Activated CD8-positive, alpha-beta memory T cell treated with anti-CD3 and anti-CD28 coated beads, Interleukin-2, amount 10 ng/mL, durations not matched to agents 7 days and 5 days (primary cell): ENCODE measurements at regions not wholly inside any gene's neighbourhood (a gene's known extent, or its start where the extent isn't known, plus 50 kb on each side); places are given as distances from the start of the nearest gene placed in this dataset.
"Not testable (repeated sequence)": the region's sequence is repeated elsewhere in the genome, so short reads cannot be mapped to it uniquely, and the experiment has no call there.

Experiments
- ATAC-seq: fragments of 150-1000 bp; cut with Tn5 transposase; one replicate; pipeline ENCODE4 v1.10.0; 2021; ENCODE audit warnings: moderate library complexity
- CTCF ChIA-PET: fragments of 350-600 bp; sonication (Branson Sonifier 250); formaldehyde crosslinking; loops from one replicate; lab custom pipeline; 2021; ENCODE audit warnings: antibody characterized with exemption; lab: Charles Lee
- DNase-seq: peaks from one replicate; pipeline ENCODE4 v3.0.0-alpha.2; 2020
- H3K27ac Mint-ChIP-seq: one replicate; pipeline ENCODE4 v1.8.0; 2021; ENCODE audit warnings: mild to moderate bottlenecking, mixed read lengths
- H3K27me3 Mint-ChIP-seq: one replicate; pipeline ENCODE4 v1.8.0; 2021; ENCODE audit warnings: mixed read lengths
- H3K36me3 Mint-ChIP-seq: one replicate; pipeline ENCODE4 v1.8.0; 2021; ENCODE audit warnings: mild to moderate bottlenecking, mixed read lengths
- H3K4me1 Mint-ChIP-seq: one replicate; pipeline ENCODE4 v1.8.0; 2021; ENCODE audit warnings: mixed read lengths
- H3K4me3 Mint-ChIP-seq: one replicate; pipeline ENCODE4 v1.8.0; 2021; ENCODE audit warnings: mild to moderate bottlenecking, moderate library complexity, mixed read lengths
- H3K9me3 Mint-ChIP-seq: one replicate; pipeline ENCODE4 v1.8.0; 2022; ENCODE audit warnings: low read depth, mixed read lengths

- H3K4me1 Mint-ChIP-seq = no peaks in the 10 kb centered on the region
- H3K4me3 Mint-ChIP-seq = no peak overlapping the region
- CTCF ChIA-PET = no interaction called here
- H3K36me3 Mint-ChIP-seq = no peaks in the 10 kb centered on the region
- ATAC-seq (no peak), DNase-seq (no peak)
- H3K27ac Mint-ChIP-seq = no peak overlapping the region
- no peaks in the 10 kb centered on the region for H3K9me3 Mint-ChIP-seq
- H3K27me3 Mint-ChIP-seq = no peaks in the 10 kb centered on the region
Measured at GRCh38 chr11:42773729-42774128, 538.1 kb upstream of the API5 start.

- H3K9me3 Mint-ChIP-seq = peaks cover 2% of the 10 kb centered on the region
- H3K27me3 Mint-ChIP-seq = no peaks in the 10 kb centered on the region
- ATAC-seq (no peak), DNase-seq (no peak)
- H3K36me3 Mint-ChIP-seq = no peaks in the 10 kb centered on the region
- H3K4me1 Mint-ChIP-seq = no peaks in the 10 kb centered on the region
- H3K4me3 Mint-ChIP-seq = no peak overlapping the region
- no peak overlapping the region for H3K27ac Mint-ChIP-seq
- CTCF ChIA-PET = no interaction called here
Measured at GRCh38 chr11:42774567-42774966, 537.2 kb upstream of the API5 start.

DNA sequence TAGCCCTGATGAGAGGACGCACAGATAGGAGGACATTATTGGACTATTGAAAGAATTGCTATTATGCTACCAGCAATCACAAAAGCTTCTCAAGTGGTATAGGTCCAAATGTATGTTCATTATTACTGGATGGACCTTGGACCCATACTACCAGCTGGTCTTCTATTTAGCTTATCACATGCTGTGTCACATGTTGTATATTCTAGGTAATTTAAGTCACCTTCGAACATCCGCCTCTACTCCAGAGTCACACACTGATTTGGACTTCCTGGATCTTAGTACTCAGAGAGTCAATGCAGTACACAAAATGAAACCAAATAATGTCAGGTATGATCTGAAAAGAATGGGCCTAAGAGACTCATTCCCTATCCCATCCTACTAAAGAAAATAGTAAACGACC is 534.0 kb upstream of the API5 start:
- ATAC-seq (no peak), DNase-seq (no peak)
- Mint-ChIP-seq H3K27me3 (no peaks in the 10 kb centered on the region), H3K36me3 (no peaks in the 10 kb centered on the region), H3K27ac (no peak overlapping the region), H3K9me3 (peaks cover 6% of the 10 kb centered on the region), H3K4me3 (no peak overlapping the region), H3K4me1 (no peaks in the 10 kb centered on the region)
- CTCF ChIA-PET = no interaction called here

GRCh38 chr11:42778193-42778592 is 533.6 kb upstream of the API5 start:
- CTCF ChIA-PET = no interaction called here
- Mint-ChIP-seq H3K27ac (no peak overlapping the region), H3K4me1 (no peaks in the 10 kb centered on the region), H3K4me3 (no peak overlapping the region), H3K27me3 (no peaks in the 10 kb centered on the region), H3K9me3 (peaks cover 6% of the 10 kb centered on the region), H3K36me3 (no peaks in the 10 kb centered on the region)
- no peak for DNase-seq
- ATAC-seq = no peak

DNA sequence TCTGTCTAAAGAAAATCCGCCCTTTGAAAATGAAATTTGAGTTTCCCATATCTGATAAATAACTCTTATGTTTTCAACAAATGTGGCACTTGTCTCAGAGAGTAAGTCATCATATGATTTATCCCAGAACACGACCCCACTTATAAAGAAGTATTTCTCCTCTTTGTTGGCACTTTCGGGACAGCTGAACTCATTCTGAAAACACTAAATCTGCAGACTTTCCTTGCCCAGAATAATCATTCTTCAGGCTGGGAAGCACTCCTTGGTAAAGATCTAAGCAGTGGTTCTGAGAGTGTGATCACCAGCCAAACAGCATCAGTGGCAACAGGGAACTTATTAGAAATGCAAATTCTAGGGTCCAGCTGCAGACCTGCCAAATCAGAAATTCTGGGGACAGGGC is 532.2 kb upstream of the API5 start:
- H3K4me3 Mint-ChIP-seq = no peak overlapping the region
- H3K36me3 Mint-ChIP-seq = no peaks in the 10 kb centered on the region
- H3K9me3 Mint-ChIP-seq = peaks cover 6% of the 10 kb centered on the region
- DNase-seq (no peak), ATAC-seq (no peak)
- CTCF ChIA-PET = no interaction called here
- H3K4me1 Mint-ChIP-seq = no peaks in the 10 kb centered on the region
- no peak overlapping the region for H3K27ac Mint-ChIP-seq
- H3K27me3 Mint-ChIP-seq = no peaks in the 10 kb centered on the region

GRCh38 chr11:42786981-42787380 is 524.8 kb upstream of the API5 start:
- DNase-seq (no peak), ATAC-seq (no peak)
- Mint-ChIP-seq H3K4me1 (no peaks in the 10 kb centered on the region), H3K4me3 (no peak overlapping the region), H3K9me3 (peaks cover 2% of the 10 kb centered on the region), H3K36me3 (no peaks in the 10 kb centered on the region), H3K27ac (no peak overlapping the region), H3K27me3 (no peaks in the 10 kb centered on the region)
- CTCF ChIA-PET = no interaction called here

DNA sequence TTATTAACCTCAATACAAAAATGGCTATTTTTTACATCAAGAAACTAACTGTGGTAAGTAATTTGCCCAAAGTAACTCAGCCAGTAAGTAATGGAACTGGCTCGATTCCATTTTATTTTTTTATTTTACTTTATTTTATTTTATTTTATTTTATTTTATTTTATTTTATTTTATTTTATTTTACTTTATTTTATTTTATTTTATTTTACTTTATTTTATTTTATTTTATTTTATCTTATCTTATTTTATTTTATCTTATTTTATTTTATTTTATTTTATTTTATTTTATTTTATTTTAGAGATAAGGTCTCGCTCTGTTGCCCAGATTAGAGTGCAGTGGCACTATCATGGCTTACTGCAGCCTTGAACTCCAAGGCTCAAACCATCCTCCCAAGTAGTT is 516.3 kb upstream of the API5 start:
- DNase-seq, H3K9me3 Mint-ChIP-seq, CTCF ChIA-PET, H3K4me1 Mint-ChIP-seq, H3K27ac Mint-ChIP-seq, ATAC-seq, H3K27me3 Mint-ChIP-seq, H3K4me3 Mint-ChIP-seq, H3K36me3 Mint-ChIP-seq: not testable (repeated sequence)

DNA sequence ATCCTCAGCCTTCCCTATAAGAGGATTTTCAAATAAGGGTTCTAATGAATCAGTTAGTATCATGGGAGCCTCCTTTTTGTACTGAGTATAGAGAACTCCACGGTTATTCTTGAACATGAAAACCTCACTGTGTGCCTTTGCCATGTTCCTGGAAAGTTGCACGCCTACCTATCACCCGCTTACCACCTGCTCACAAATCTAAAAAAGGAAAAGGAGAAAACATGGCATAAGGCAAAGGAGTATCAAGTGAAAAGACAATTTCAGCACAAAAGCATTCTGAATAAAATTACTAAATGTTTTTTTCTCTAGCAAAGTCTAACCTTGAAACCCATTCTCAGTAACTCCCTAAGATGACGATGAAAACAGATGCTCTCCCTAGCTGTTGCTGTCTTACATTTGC is 511.8 kb upstream of the API5 start:
- DNase-seq = no peak
- Mint-ChIP-seq H3K27me3 (no peaks in the 10 kb centered on the region), H3K27ac (no peak overlapping the region), H3K4me1 (no peaks in the 10 kb centered on the region), H3K36me3 (no peaks in the 10 kb centered on the region), H3K4me3 (no peak overlapping the region), H3K9me3 (peaks cover 3% of the 10 kb centered on the region)
- CTCF ChIA-PET = no interaction called here
- no peak for ATAC-seq

DNA sequence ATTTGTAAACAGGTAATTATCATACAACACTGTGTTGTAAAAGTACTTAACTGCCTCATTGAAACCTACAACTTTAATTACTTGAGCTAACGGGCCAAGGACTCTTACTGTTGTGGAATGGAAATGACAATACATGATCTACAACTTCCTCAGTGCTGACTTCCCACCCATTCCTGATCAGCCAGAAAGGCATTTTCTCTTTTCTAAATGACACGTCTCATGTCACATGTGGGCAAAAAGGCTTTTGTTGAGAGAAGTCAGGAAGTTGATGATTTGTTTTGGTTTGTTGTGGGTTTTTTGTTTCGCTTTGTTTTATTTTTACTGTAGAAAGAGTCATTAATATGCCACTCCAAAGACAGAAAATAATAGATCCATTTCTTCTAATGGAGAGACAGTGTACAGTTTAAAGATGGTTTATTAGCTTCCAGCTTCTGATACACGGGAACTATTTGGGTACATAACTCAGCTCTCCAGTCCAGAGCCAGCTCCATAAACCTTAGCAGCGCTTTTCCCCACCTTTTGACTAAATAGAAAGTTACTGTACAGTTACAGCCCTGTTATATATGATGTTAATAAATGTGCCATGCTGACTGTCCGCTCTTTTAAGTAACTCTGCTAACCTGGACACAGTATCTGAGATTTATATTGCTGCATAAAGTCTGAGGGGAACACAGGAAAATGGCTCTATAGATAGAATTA is 509.4 kb upstream of the API5 start:
- CTCF ChIA-PET = no interaction called here
- no peaks in the 10 kb centered on the region for H3K27me3 Mint-ChIP-seq
- no peak for ATAC-seq
- H3K4me3 Mint-ChIP-seq = no peak overlapping the region
- H3K9me3 Mint-ChIP-seq = no peaks in the 10 kb centered on the region
- H3K4me1 Mint-ChIP-seq = no peaks in the 10 kb centered on the region
- H3K27ac Mint-ChIP-seq = no peak overlapping the region
- no peak for DNase-seq
- H3K36me3 Mint-ChIP-seq = no peaks in the 10 kb centered on the region

DNA sequence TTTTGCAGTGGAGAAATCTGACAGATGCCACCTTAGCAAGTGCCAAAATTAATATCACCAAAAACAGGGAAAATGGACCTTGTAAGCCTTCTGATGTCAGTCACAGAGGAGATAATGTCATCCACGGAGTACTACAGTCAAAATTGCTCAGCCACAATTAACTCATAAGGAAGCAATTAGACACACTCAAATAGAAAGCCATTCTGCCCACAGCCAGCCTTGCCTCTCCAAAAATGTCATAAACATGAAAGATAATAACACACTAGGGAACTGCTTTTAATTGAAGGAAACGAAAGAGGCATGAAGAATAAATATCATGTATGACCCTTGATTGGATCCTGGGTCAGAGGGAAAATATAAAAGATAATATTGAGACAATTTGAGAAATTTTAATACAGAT is 505.6 kb upstream of the API5 start:
- ATAC-seq (no peak), DNase-seq (no peak)
- H3K27ac Mint-ChIP-seq = no peak overlapping the region
- no peaks in the 10 kb centered on the region for H3K36me3 Mint-ChIP-seq
- H3K27me3 Mint-ChIP-seq = no peaks in the 10 kb centered on the region
- CTCF ChIA-PET = no interaction called here
- peaks cover 2% of the 10 kb centered on the region for H3K9me3 Mint-ChIP-seq
- H3K4me3 Mint-ChIP-seq = no peak overlapping the region
- no peaks in the 10 kb centered on the region for H3K4me1 Mint-ChIP-seq

- Mint-ChIP-seq H3K4me1 (no peaks in the 10 kb centered on the region), H3K27me3 (no peaks in the 10 kb centered on the region), H3K36me3 (no peaks in the 10 kb centered on the region), H3K4me3 (no peak overlapping the region), H3K27ac (no peak overlapping the region), H3K9me3 (peaks cover 6% of the 10 kb centered on the region)
- DNase-seq (no peak), ATAC-seq (no peak)
- CTCF ChIA-PET = no interaction called here
Measured at GRCh38 chr11:42812361-42812760, 499.4 kb upstream of the API5 start.

DNA sequence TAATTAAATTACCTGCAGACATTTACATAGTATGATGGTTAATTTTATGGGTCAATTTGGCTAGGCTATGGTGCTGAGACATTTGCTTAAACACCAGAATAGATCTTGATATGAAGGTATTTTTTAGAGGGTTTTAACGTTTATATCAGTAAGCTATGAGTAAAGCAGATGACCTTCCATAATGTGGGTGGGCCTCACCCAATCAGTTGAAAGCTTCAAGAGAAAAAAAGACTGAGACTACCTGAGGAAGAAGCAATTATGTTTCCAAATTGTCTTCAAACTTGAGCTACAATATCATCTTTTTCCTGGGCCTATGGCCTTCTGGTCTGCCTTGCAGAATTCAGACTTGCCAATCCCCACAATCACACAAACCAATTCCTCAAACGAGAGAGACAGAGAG is 498.8 kb upstream of the API5 start:
- H3K4me3 Mint-ChIP-seq = no peak overlapping the region
- ATAC-seq (no peak), DNase-seq (no peak)
- H3K27ac Mint-ChIP-seq = no peak overlapping the region
- no peaks in the 10 kb centered on the region for H3K4me1 Mint-ChIP-seq
- no peaks in the 10 kb centered on the region for H3K27me3 Mint-ChIP-seq
- CTCF ChIA-PET = no interaction called here
- peaks cover 6% of the 10 kb centered on the region for H3K9me3 Mint-ChIP-seq
- H3K36me3 Mint-ChIP-seq = no peaks in the 10 kb centered on the region

- Mint-ChIP-seq H3K27ac (no peak overlapping the region), H3K9me3 (peaks cover 5% of the 10 kb centered on the region), H3K27me3 (no peaks in the 10 kb centered on the region), H3K4me1 (no peaks in the 10 kb centered on the region), H3K4me3 (no peak overlapping the region), H3K36me3 (no peaks in the 10 kb centered on the region)
- ATAC-seq (no peak), DNase-seq (no peak)
- CTCF ChIA-PET = no interaction called here
Measured at GRCh38 chr11:42816471-42816870, 495.3 kb upstream of the API5 start.

DNA sequence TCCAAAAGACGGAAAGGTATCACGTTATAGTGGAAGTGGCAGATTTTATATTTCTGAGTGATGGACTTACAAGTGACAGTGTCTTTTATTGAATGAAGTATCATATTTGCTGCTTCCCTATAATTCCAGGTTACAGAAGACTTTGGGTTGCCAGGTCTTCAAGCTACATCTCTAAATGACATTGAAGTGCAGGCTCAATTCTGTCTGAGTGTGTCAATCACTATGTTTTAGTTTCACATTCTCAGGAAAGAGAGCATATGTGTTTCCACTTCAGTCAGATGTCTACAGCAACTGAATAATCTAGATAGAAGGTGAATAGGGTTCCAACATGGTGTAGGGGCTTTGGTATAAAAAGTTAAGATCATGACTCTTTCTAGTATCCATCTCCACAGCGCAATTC is 492.7 kb upstream of the API5 start:
- CTCF ChIA-PET = no interaction called here
- H3K9me3 Mint-ChIP-seq = peaks cover 5% of the 10 kb centered on the region
- H3K4me3 Mint-ChIP-seq = no peak overlapping the region
- H3K27ac Mint-ChIP-seq = no peak overlapping the region
- DNase-seq (no peak), ATAC-seq (no peak)
- H3K4me1 Mint-ChIP-seq = no peaks in the 10 kb centered on the region
- no peaks in the 10 kb centered on the region for H3K36me3 Mint-ChIP-seq
- no peaks in the 10 kb centered on the region for H3K27me3 Mint-ChIP-seq

GRCh38 chr11:42822188-42822587 is 489.6 kb upstream of the API5 start:
- H3K4me3 Mint-ChIP-seq, H3K36me3 Mint-ChIP-seq, DNase-seq, H3K4me1 Mint-ChIP-seq, ATAC-seq, H3K9me3 Mint-ChIP-seq, H3K27ac Mint-ChIP-seq, H3K27me3 Mint-ChIP-seq, CTCF ChIA-PET: not testable (repeated sequence)
